GM21737 (cell line): ENCODE measurements at regions not wholly inside any gene's neighbourhood (a gene's known extent, or its start where the extent isn't known, plus 50 kb on each side); places are given as distances from the start of the nearest gene placed in this dataset.
"Not testable (repeated sequence)": the region's sequence is repeated elsewhere in the genome, so short reads cannot be mapped to it uniquely, and the experiment has no call there.

Experiments
- ATAC-seq: cut with Tn5 transposase; IDR thresholded peaks from one replicate; pipeline ENCODE4 v1.9.1; 2021; ENCODE audit warnings: mild to moderate bottlenecking, moderate library complexity; ENCODE audit not compliant: unreplicated experiment

DNA sequence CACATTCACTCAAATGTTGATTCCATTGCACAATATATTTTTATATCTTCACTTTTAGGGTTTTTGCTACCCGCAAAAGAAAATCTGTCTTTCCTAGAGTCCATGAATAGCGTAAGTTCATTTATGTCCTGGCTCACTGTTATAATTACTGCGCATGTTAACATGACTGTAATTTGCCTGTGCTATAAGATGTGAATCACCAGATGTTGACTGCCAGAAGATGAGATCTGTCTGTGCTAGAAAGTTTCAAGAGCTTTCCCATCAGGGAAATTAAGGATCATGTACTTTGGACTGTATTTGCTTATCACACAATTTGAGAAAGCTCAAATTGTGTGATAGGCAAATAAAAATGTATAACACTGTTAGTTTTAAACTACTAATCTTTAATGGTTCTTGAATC is 322.5 kb downstream of the CHL1 start:
- no peak for ATAC-seq

- no peak for ATAC-seq
These were observed 326.3 kb downstream of the CHL1 start for GRCh38 chr3:522888-523287.

DNA sequence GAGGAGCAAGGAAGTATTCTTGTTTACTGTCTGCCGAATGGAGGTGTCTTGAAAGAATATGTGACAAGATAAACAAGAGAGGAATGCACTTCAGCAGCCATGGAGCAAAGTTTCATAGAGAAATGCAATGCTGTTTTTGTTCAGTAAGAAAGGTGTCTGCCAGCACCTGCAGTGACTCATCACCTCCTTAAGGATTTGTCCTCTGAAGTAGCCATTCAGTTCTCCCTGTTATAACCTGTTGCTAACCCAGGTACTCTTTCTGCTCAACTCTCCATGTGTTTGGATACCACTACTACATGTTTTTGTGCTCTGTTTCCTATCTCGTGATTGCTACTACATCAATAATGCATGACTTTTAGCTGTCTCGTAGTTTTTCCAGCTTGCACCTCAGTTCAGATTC is 328.9 kb downstream of the CHL1 start:
- ATAC-seq = no peak

DNA sequence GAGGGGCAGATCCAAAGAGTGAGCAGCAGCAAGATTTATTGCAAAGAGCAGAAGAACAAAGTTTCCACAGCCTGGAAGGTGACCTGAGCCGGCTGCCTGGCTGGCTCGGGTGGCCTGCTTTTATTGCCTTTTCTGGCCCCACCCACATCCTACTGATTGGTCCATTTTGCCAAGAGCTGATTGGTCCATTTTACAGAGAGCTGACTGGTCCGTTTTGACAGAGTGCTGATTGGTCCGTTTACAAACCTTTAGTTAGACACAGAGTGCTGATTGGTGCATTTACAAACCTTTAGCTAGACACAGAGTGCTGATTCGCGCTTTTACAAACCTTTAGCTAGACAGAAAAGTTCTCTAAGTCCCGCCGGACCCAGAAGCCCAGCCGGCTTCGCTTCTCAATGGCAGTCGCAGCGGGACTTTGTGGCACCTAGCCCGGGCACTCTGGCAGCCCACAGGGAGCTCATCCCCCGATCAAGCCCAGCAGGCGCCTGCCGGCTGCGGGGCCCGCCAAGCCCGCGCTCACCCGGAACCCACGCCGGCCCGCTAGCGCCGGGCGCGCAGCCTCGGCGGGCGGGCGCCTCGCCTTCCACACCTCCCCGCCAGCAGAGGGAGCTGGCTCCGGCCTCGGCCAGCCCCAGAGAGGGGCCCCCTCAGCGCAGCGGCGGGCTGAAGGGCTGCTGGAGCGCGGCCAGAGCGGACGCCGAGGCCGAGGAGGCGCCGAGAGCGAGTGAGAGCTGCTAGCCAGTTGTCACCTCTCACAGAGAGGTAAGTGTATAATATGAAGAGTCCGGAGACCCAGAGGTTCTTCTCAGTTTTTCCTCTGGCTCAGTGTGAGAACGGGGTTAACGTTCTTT is 339.2 kb downstream of the CHL1 start:
- ATAC-seq = no peak

GRCh38 chr3:536417-536813 is 339.9 kb downstream of the CHL1 start:
- ATAC-seq = no peak

- ATAC-seq = no peak
These were observed 344.7 kb downstream of the CHL1 start for GRCh38 chr3:541062-541801.

DNA sequence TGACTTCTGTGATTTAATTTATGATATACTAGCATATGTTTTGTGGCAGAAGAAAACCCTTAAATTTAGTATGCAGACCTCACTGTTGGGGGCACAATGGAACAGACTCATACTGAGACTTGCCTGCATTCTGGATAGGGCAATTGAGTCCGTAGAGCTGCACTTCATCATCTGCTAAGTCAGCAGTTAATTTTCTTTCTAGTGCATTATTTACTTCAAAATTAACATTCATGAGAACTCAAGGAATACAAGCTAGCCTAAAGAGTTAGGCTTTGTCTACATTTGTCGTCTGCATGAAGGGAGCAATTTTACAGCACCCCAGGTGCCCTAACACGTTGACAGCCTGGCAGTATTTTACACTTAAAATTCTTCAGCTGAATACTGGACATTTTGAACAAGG is 345.5 kb downstream of the CHL1 start:
- ATAC-seq = no peak

DNA sequence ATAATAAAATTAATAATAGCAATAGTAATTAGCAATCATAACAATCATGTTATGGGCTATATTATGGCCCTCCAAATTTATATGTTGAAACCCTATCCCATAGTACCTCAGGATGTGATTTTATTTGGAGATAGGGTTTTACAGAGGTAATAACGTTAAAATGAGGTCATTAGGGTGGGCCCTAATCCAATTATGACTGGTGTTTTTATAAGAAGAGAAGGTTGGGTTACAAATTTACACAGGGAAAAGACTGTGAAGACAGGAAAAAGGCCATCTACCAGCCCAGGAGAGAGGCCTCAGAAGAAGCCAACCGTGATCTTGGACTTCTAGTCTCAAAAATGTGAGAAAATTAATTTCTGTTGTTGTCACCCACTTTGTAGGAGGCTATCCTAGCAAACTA is 353.1 kb downstream of the CHL1 start:
- no peak for ATAC-seq

GRCh38 chr3:550471-550870 is 353.9 kb downstream of the CHL1 start:
- no peak for ATAC-seq

DNA sequence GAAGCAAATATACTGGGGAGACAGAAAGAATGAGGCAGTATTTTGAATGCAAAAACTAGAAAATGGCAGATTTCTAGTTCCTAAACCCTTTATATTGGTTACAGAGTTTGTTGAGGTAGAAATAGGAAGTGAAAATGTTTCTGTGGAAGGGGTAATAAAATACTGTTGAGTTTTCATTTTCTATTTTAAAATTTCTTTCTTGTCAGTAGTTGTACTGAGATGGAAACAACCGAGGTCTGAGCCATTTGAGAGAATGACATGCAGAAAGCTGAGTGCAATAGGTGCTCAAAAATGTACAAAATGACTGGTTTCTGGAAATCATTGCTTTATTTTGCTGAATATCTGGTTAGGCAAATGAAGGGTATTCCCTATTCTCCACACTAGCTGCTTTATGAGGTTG is 361.4 kb downstream of the CHL1 start:
- ATAC-seq = peak; percentile 97

DNA sequence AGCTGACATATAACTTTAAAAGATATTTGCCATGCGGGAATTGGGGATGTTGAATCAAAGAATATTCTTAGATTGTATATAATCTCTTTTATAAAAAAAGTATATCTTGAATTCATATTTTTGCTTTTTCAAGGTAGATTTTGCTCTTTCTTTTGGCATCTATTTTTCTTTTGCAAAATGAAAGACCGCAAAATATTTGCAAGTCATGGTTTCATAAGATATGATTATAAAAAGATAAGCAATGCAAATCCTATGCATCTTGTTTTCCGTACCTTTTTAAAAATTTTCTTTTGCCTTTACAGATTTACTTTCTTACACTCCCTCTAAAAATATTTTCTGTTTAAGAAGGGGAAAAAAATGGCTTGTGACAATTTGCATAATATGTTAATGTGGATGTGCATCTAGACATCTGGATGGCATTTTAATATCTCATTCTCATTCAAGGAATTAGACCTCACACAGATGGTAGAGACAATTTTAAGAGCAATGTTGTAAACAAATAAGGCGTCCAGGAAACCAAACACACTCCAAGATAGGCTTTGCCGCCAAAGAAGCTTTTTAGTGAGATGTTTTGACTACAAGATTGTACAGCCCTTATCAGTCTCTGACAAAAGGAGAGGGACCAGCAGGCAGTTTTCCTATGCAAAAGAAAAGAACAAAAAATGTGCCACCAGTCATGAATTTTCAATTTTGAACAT is 371.1 kb downstream of the CHL1 start:
- ATAC-seq = no peak

GRCh38 chr3:579529-579928 is 383.0 kb downstream of the CHL1 start:
- ATAC-seq = not testable (repeated sequence)

- not testable (repeated sequence) for ATAC-seq
These were observed 392.5 kb downstream of the CHL1 start for GRCh38 chr3:589066-589465.

- not testable (repeated sequence) for ATAC-seq
These were observed 400.7 kb downstream of the CHL1 start for GRCh38 chr3:597304-597703.

GRCh38 chr3:597746-598145 is 401.2 kb downstream of the CHL1 start:
- ATAC-seq = not testable (repeated sequence)

- ATAC-seq = not testable (repeated sequence)
These were observed 410.9 kb downstream of the CHL1 start for GRCh38 chr3:607480-607879.

- no peak for ATAC-seq
These were observed 425.2 kb downstream of the CHL1 start for GRCh38 chr3:621714-622113.

DNA sequence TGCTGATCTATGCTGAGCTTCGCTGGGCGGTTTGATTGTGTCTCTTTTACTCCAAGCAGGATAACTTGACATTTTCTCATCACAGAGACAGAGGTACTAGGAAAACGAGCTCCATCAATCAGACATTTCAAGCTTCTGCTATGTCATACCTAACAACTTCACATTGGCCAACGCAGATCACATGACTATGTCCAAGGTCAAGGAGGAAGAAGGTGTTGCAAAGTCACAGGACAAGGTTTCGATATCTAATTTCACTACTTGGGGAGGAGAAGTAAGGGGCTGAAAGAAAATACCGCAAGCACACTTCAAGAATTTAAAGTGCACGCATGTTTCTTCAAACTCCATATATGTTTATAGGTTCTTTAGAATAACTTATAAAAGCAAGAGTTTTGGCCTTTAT is 425.8 kb downstream of the CHL1 start:
- ATAC-seq = no peak

DNA sequence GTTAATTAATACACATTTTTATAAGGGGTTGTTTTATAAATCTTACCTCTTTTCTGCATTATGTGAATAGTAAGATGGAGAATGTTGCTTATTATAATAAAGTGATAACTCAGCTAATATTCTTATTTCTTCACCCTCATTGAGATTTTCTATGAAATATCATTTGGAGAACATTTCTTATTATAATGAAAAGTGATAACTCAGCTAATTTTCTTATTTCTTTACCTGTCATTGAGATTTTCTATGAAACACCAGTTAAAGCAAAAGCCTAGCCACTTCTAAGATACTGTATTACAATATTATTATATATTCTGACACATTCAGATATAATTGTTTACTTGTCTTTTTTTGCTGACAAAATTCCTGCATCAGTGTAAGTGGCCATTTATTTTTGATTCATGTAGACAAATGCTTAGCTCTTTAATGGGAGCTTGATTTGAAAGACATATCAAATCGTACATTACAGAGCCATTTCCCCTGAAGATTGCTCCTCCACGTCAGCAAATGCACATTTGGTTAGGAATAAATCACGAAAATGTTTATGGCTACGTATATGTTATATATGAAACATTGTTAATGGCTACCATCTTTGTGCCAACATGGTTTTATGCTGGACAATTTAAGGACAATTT is 427.5 kb downstream of the CHL1 start:
- ATAC-seq = no peak

DNA sequence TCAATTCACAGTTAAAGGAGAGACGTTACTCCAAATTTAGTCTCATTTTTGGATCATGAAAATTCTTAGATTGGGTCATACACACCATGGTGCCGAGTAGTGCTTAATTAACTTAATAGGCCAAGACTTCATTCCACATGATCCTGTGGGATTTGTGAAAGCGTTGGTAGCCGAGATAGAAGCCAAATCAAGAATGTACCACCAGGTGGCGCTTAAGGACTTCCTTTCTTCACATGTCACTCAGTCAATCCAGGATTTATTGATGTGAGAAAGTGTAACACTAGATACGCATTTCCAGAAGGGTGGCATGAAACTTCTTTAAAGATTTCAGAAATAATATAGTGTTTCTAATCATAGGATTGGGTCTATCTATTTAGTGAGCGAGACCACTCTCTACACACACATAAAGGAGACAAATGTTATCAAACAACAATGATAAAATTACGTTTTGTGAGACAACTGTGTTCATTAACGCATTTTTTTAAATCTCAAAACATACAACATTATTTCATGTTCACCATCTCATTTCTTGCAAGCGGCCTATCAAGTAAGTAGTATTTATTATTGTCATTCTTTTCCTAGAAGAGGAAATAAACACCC is 436.1 kb downstream of the CHL1 start:
- no peak for ATAC-seq

DNA sequence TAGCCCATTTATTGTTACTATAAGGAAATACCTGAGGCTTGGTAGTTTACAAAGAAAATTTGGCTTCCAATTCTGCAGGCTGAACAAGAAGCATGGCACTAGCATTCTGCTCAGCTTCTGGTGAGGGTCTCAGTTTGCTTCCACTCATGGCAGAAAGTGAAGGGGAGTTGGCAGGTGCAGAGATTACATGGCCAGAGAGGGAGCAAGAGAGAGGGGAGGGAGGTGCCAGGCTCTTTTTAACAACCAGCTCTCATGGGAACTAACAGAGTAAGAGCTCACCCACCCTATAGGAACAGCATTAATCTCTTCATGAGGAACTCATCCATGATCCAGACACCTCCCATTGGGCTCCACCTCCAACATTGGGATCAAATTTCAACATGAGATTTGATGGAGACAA is 437.9 kb downstream of the CHL1 start:
- no peak for ATAC-seq
